H54 (cell line): ENCODE measurements at regions not wholly inside any gene's neighbourhood (a gene's known extent, or its start where the extent isn't known, plus 50 kb on each side); places are given as distances from the start of the nearest gene placed in this dataset.
"Not testable (repeated sequence)": the region's sequence is repeated elsewhere in the genome, so short reads cannot be mapped to it uniquely, and the experiment has no call there.

ENCODE experiments used
- DNase-seq: peaks from one replicate; pipeline ENCODE4 v3.0.0; 2011; ENCODE audit warnings: low spot score, mixed read lengths; ENCODE audit not compliant: insufficient read length
- FAIRE-seq: peaks from 3 replicates; lab custom pipeline; 2011; peaks lifted over from hg19 to GRCh38; lab: Jason Lieb, UNC
- POLR2A ChIP-seq: IDR thresholded peaks from 2 replicates; pipeline ENCODE4 v1.6.1; 2011; ENCODE audit warnings: low read depth, mild to moderate bottlenecking, low read length

DNA sequence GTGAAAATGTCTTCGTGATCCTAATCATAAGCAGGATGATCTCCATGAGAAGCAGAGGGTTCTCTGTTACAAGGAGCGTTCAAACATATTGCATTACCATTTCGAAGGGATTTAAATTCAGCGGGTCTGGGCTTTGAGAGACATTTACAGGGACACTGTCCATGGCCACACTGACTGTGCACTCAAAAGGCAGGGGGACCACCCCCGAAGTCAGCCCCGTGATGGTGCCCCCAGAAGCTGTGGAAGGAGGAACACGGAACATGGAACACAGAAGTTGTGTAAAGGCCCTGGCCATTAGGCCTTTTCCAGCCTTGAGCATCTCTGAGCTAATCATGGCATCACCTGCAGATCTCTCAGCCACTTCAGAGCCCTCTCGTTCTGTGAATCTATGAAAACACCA is 268.4 kb upstream of the MYT1L start:
- FAIRE-seq, result no peak
- TF ChIP-seq POLR2A, result no peak

GRCh38 chr2:2597712-2598111 is 266.6 kb upstream of the MYT1L start:
- FAIRE-seq, result no peak

More for the DNA sequence above, 268.4 kb upstream of the MYT1L start:
- DNase-seq, result no peak

GRCh38 chr2:2591542-2591940 is 260.5 kb upstream of the MYT1L start:
- no peak for TF ChIP-seq POLR2A
- DNase-seq, result no peak
- no peak for FAIRE-seq

More at GRCh38 chr2:2597712-2598111, 266.6 kb upstream of the MYT1L start:
- no peak for DNase-seq
- TF ChIP-seq POLR2A, result no peak

DNA sequence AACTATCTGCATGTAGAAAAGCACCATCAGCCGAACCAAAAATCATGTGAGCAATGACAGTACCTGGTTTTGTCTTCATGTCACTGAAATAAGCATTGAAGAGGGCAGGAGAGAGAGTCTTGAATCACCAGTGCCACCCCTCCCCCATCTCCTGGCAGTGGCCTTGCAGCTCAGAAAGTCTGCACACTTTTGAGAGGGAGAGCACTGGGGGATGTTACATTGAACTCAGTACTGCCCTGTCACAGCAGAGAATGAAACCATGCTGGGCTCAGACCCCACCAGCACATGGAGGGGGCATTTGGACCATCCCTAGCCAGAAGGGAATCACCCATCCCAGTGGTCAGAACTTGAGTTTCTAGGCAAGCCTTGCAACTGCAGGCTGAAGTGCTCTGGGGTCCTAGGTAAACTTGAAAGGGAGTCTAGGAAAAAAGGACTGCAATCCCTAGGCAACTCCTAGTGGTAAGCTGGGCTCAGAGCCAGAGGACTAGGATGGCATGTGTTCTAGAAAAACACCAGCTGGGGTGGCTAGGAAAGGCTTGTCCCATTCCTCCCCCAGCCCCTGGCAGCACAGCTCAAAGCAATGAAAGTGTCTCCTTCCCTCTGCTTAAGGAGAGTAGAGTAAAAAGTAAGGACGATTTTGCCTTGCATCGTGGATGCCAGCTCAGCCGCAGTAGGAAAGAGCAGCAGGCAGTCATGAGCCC is 259.9 kb upstream of the MYT1L start:
- DNase-seq (no peak), FAIRE-seq (no peak)
- TF ChIP-seq POLR2A, result no peak

- DNase-seq (no peak), FAIRE-seq (no peak)
- TF ChIP-seq POLR2A, result no peak
These were observed 259.1 kb upstream of the MYT1L start for GRCh38 chr2:2590141-2590540.

DNA sequence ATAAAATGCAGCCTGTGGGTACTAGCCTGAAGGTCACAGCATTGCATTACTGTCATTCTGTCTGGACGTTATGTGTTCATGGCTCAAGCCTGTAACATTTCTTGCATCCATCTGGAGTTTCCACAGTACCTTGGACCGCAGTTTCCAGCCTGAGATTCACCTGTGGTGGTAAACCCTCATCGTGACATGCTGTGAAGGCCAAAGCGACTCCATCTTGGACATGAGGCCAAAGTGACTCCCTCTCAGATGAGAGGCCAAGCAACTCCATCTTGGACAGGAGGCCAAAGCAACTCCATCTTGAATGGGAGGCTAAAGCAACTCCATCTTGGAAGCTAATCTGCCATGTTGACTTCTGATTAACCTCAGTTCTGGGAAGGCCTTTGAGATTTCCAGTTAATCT is 257.7 kb upstream of the MYT1L start:
- no peak for TF ChIP-seq POLR2A
- DNase-seq (no peak), FAIRE-seq (no peak)

DNA sequence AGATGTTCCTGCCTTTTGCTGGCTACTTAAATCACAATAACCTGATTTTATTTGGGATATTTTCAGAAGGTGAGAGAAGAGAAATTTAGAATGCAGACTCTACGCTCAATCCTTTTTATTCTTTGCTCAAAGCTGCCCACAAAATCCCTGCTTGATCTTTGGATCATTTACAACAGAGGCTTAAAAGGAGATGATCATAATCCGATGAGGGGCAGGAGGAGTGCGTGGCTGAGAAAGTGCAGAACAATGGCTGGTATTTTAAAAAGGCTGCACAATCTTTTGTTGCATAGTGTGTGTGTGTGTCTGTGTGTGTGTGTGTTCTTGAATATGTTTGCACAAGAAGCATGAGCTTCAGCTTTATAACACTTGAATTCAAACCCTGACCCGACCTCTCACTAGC is 256.3 kb upstream of the MYT1L start:
- no peak for TF ChIP-seq POLR2A
- DNase-seq (no peak), FAIRE-seq (no peak)

GRCh38 chr2:2586931-2587330 is 255.9 kb upstream of the MYT1L start:
- TF ChIP-seq POLR2A, result no peak
- DNase-seq (no peak), FAIRE-seq (no peak)

GRCh38 chr2:2586068-2586776 is 255.1 kb upstream of the MYT1L start:
- no peak for DNase-seq
- FAIRE-seq, result no peak
- no peak for TF ChIP-seq POLR2A

DNA sequence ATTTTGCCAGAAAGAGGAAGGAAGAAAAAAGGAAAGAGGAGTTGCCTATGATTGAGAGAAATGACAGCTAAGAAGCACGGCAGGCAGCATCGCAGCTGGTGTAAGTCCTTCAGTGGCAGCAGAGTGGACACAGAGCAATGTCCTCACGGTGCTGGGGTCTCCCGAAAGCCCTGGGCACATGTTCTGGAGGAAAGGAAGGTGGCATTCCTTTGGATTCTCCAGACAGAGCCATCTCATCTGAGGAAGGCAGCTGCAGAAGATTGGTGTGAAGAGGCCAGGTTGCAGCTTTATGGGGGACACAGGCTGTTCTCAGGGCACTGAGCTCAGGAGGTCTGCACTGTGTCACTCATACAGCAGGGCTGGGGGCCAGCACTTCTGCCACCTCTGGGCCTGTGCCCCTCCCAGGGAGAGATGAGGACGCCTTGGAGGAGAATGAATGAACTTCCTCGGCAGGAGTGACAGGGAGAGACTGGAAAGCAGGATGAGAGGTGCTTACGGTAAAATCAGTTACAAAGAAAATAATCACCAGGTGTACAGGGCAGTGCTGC is 252.0 kb upstream of the MYT1L start:
- FAIRE-seq (no peak), DNase-seq (no peak)
- TF ChIP-seq POLR2A, result no peak

DNA sequence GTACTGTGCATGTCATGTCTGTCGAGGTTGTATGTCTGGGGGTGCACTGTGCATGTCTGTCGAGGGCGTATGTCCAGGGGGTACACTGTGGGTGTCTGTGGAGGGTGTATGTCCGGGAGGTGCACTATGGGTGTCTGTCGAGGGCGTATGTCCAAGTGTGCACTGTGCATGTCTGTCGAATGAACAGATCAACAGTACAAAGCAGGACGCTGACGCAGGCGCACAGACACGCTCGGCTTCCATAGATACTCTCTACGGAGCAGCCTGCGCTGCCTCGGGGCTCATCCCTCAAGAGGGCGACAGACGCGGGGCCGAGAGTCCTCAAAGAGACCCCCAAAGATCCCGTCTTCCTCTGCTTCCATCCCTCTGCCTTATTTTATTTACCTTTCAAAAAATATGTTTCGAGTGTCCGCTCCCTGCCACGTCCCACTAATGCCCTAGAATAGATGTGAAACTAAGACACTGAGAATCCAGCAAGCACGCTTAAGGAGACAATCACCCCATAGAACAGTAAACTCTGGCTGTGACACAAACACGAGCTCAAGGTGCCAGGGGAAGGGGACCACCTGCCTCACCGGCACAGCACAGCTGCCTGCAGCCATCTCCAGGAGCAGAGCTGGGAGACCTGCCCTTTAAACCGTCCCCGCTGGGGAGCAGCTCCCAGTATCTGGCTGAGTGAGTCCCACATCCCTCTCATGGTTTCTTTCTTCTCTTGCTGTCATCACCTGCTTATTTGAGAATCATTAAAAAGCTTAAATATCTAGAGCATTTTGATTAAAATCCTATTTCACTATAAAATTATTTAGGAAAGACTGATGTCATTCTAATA is 250.5 kb upstream of the MYT1L start:
- TF ChIP-seq POLR2A, result no peak
- FAIRE-seq (no peak), DNase-seq (no peak)

DNA sequence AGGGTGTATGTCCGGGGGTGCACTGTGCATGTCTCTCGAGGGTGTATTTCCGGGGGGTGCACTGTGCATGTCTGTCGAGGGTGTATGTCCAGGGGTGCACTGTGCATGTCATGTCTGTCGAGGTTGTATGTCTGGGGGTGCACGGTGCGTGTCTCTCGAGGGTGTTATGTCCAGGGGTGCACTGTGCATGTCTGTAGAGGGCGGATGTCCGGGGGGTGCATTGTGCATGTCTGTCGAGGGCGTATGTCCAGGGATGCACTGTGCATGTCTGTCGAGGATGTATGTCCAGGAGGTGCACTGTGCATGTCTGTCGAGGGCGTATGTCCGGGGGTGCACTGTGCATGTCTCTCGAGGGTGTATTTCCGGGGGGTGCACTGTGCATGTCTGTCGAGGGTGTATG is 249.8 kb upstream of the MYT1L start:
- FAIRE-seq, DNase-seq: not testable (repeated sequence)

DNA sequence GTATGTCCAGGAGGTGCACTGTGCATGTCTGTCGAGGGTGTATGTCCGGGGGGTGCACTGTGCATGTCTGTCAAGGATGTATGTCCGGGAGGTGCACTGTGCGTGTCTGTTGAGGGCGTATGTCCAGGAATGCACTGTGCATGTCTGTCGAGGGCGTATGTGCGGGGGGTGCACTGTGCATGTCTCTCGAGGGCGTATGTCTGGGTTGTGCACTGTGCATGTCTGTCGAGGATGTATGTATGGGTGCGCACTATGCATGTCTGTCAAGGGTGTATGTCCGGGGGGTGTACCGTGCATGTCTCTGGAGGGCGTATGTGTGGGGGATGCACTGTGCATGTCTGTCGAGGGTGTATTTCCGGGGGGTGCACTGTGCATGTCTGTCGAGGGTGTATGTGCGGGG is 249.3 kb upstream of the MYT1L start:
- no peak for TF ChIP-seq POLR2A
- FAIRE-seq (no peak), DNase-seq (no peak)

DNA sequence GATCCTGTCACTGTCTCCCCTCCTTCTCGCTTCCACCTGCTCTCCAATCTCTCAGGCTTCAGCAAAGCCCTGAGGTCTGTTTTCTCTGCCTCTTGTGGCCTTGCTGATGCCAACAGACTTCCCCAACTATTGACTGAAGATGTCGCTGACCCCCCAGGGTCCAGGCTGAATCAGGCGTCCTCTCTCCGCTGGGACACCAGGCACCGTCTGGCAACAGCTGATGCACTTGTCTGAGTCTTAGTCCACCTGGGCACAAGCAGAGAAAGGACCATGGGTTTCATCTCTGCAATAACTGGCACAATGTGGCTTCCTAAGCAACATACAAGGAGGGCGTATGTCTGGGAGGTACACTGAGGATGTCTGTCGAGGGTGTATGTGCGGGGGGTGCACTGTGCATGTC is 248.7 kb upstream of the MYT1L start:
- FAIRE-seq (no peak), DNase-seq (no peak)
- TF ChIP-seq POLR2A, result no peak
